ENCODE measurements at regions not wholly inside any gene's neighbourhood (a gene's known extent, or its start where the extent isn't known, plus 50 kb on each side); places are given as distances from the start of the nearest gene placed in this dataset.
"Not testable (repeated sequence)": the region's sequence is repeated elsewhere in the genome, so short reads cannot be mapped to it uniquely, and the experiment has no call there.

- Histone ChIP-seq H3K9me3 (no peaks in the 10 kb centered on the region), H3K36me3 (no peaks in the 10 kb centered on the region), H3K4me1 (no peaks in the 10 kb centered on the region), H3K27me3 (no peaks in the 10 kb centered on the region), H3K27ac (no peak overlapping the region), H3K4me3 (no peak overlapping the region)
- intact Hi-C loops (cut with DNase I): no loop called here
- no peak for DNase-seq (ENCODE audit: low spot score in 2 of 2)
- TF ChIP-seq CTCF (IDR thresholded peaks at IDR 0.05): no peak
Measured at GRCh38 chr13:72552731-72553130, 174.7 kb downstream of the MZT1 start.

- H3K4me3 ChIP-seq; intact Hi-C loops (cut with DNase I); H3K27me3 ChIP-seq; H3K36me3 ChIP-seq; H3K9me3 ChIP-seq; H3K27ac ChIP-seq; DNase-seq (ENCODE audit: low spot score in 2 of 2); H3K4me1 ChIP-seq: not testable (repeated sequence)
Measured at GRCh38 chr13:72545895-72546294, 181.5 kb downstream of the MZT1 start.

- intact Hi-C loops (cut with DNase I): no loop called here
- Histone ChIP-seq H3K36me3 (no peaks in the 10 kb centered on the region), H3K4me1 (no peaks in the 10 kb centered on the region), H3K27me3 (no peaks in the 10 kb centered on the region), H3K4me3 (no peak overlapping the region), H3K27ac (no peak overlapping the region), H3K9me3 (no peaks in the 10 kb centered on the region)
- no peak for DNase-seq (ENCODE audit: low spot score in 2 of 2)
- no peak for TF ChIP-seq CTCF (IDR thresholded peaks at IDR 0.05)
Measured at GRCh38 chr13:72545030-72545719, 182.3 kb downstream of the MZT1 start.

- Histone ChIP-seq H3K27ac (no peak overlapping the region), H3K9me3 (no peaks in the 10 kb centered on the region), H3K36me3 (no peaks in the 10 kb centered on the region), H3K4me1 (no peaks in the 10 kb centered on the region), H3K4me3 (no peak overlapping the region), H3K27me3 (no peaks in the 10 kb centered on the region)
- intact Hi-C loops (cut with DNase I): no loop called here
- DNase-seq (ENCODE audit: low spot score in 2 of 2): no peak
- TF ChIP-seq CTCF (IDR thresholded peaks at IDR 0.05): no peak
Measured at GRCh38 chr13:72544042-72544441, 183.4 kb downstream of the MZT1 start.

GRCh38 chr13:72542241-72542640 lies 185.2 kb downstream of the MZT1 start:
- Histone ChIP-seq H3K9me3 (no peaks in the 10 kb centered on the region), H3K4me1 (no peaks in the 10 kb centered on the region), H3K36me3 (no peaks in the 10 kb centered on the region), H3K27me3 (no peaks in the 10 kb centered on the region), H3K4me3 (no peak overlapping the region), H3K27ac (no peak overlapping the region)
- intact Hi-C loops (cut with DNase I): no loop called here
- TF ChIP-seq CTCF (IDR thresholded peaks at IDR 0.05): no peak
- DNase-seq (ENCODE audit: low spot score in 2 of 2): no peak

- no peak for DNase-seq (ENCODE audit: low spot score in 2 of 2)
- no peak overlapping the region for H3K27ac ChIP-seq
- H3K4me1 ChIP-seq: no peaks in the 10 kb centered on the region
- no peaks in the 10 kb centered on the region for H3K9me3 ChIP-seq
- no peak for TF ChIP-seq CTCF (IDR thresholded peaks at IDR 0.05)
- no peaks in the 10 kb centered on the region for H3K27me3 ChIP-seq
- no peaks in the 10 kb centered on the region for H3K36me3 ChIP-seq
- intact Hi-C loops (cut with DNase I): no loop called here
- no peak overlapping the region for H3K4me3 ChIP-seq
Measured at GRCh38 chr13:72541674-72542073, 185.8 kb downstream of the MZT1 start.
